CD4-positive, alpha-beta T cell treated with Interleukin-12 subunit alpha and Interleukin-12 subunit beta, for 1 hour (primary cell): ENCODE measurements at regions not wholly inside any gene's neighbourhood (a gene's known extent, or its start where the extent isn't known, plus 50 kb on each side); places are given as distances from the start of the nearest gene placed in this dataset.

Experiments used
- DNase-seq: peaks from one replicate; pipeline ENCODE4 v3.0.0-alpha.2; 2020

- DNase-seq: peak; percentile 72
Measured at GRCh38 chr14:24692382-24693352, 58.7 kb upstream of the GZMB start.

GRCh38 chr14:24690492-24690891, 56.5 kb upstream of the GZMB start:
- DNase-seq: peak; percentile 28

GRCh38 chr14:24688030-24688658, 54.2 kb upstream of the GZMB start:
- DNase-seq: no peak
